GM12892 (cell line): ENCODE measurements at regions not wholly inside any gene's neighbourhood (a gene's known extent, or its start where the extent isn't known, plus 50 kb on each side); places are given as distances from the start of the nearest gene placed in this dataset.

Experiments
- POLR2A ChIP-seq: IDR thresholded peaks from 2 replicates; pipeline ENCODE4 v1.6.1; 2011; ENCODE audit warnings: low read depth, low read length, control low read depth
- POLR2AphosphoS5 ChIP-seq: IDR thresholded peaks from 2 replicates; pipeline ENCODE4 v1.6.1; 2011; ENCODE audit warnings: low read depth, low read length, control low read depth
- TAF1 ChIP-seq: IDR thresholded peaks from 2 replicates; pipeline ENCODE4 v1.6.1; 2011; ENCODE audit warnings: low read depth, mild to moderate bottlenecking, control low read depth, low read length, borderline replicate concordance

DNA sequence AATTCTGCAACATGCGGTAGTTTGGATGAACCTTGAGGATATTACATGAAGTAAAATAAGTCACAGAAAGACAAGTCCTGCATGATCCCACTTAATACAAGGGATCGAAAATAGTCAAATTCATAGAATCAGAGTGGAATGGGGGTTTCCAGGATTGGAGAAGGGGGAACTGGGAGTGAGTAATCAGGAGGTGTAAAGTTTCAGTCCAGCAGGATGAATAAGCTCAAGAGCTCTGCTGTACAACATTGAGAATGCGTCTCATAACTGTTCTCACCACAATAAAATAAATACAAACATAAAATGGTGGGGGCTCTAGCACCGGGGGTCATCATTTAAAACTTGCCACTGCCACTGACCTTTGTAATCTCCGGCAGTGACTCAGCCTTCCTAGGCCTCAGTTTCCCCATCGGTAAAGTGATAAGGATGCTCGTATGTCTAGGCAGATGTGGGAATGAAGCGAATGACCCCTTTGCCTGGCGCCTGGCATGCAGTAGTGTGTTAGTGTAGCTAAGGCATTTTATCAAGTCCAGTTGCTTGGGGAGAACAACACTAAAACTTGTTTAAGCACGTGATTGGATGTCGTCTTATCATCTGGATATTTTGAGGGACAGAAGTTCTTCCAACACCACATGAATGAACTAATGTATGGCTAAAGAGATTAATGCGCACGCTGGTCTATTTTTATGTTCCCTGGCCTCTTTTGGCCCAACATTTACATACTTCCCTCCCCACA lies 421.1 kb downstream of the QKI start:
- TF ChIP-seq POLR2AphosphoS5 (no peak), POLR2A (no peak), TAF1 (no peak)
